MM.1S (cell line): ENCODE measurements at regions not wholly inside any gene's neighbourhood (a gene's known extent, or its start where the extent isn't known, plus 50 kb on each side); places are given as distances from the start of the nearest gene placed in this dataset.

Source experiments
- EZH2 ChIP-seq: fragments of 300-600 bp; sonication (generic); optimal IDR thresholded peaks from 2 replicates; pipeline ENCODE3; 2017; ENCODE audit warnings: low read depth, mild to moderate bottlenecking, antibody characterized with exemption, low read length, mixed read lengths
- TF ChIP-seq, protein P1 (sequence below): fragments of 300-600 bp; sonication (generic); IDR thresholded peaks from 2 replicates; pipeline ENCODE4 v1.5.1; 2016; ENCODE audit warnings: antibody characterized with exemption, low read length, mixed read lengths

DNA sequence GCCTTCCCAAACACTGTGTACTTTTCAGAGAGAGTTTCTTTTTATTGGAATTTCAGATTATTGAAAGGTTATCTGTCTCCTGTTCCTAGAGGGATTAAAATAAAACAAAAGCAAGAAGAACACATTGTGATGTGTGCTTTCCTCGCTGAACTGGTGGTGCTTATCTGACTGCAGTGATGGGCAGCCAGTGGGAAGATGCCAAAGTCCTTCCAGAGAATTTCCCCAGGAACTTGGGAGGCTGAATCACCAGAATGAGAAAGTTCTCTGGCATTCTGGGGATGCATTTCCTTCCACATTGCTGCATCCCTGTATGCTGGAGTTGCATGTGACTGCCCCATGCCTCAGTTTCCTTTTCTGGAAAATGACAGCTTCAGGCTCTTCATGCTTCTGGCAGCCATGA, 53.9 kb upstream of the SEC11C start:
- TF ChIP-seq, protein P1, sequence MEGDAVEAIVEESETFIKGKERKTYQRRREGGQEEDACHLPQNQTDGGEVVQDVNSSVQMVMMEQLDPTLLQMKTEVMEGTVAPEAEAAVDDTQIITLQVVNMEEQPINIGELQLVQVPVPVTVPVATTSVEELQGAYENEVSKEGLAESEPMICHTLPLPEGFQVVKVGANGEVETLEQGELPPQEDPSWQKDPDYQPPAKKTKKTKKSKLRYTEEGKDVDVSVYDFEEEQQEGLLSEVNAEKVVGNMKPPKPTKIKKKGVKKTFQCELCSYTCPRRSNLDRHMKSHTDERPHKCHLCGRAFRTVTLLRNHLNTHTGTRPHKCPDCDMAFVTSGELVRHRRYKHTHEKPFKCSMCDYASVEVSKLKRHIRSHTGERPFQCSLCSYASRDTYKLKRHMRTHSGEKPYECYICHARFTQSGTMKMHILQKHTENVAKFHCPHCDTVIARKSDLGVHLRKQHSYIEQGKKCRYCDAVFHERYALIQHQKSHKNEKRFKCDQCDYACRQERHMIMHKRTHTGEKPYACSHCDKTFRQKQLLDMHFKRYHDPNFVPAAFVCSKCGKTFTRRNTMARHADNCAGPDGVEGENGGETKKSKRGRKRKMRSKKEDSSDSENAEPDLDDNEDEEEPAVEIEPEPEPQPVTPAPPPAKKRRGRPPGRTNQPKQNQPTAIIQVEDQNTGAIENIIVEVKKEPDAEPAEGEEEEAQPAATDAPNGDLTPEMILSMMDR = no peak
- no peak for TF ChIP-seq EZH2
